T47D (cell line): ENCODE measurements at regions not wholly inside any gene's neighbourhood (a gene's known extent, or its start where the extent isn't known, plus 50 kb on each side); places are given as distances from the start of the nearest gene placed in this dataset.

ENCODE experiments used
- DNase-seq, 2 experiments: peaks; one replicate each; pipeline versions ENCODE4 v3.0.0 to v3.0.0-alpha.2; 2011 to 2012; ENCODE audit warnings: low read depth in 1 of 2, low spot score in 1 of 2
- JUND ChIP-seq: IDR thresholded peaks from 2 replicates; pipeline ENCODE4 v1.6.1; 2012; ENCODE audit warnings: low read depth
- in situ Hi-C: cut with HindIII; loops from 2 replicates; pipeline ENCODE4 v1.10.0; 2016; ENCODE audit warnings: low sequenced_read_pairs, low pct_unique_long_range_greater_than_20kb

- in situ Hi-C loops = no loop called here
- DNase-seq = no peak
- TF ChIP-seq JUND = no peak
Measured at GRCh38 chr3:161748049-161748448, 251.4 kb downstream of the OTOL1 start.

GRCh38 chr3:161754420-161755053 lies 257.9 kb downstream of the OTOL1 start:
- no peak for DNase-seq
- in situ Hi-C loops = no loop called here

GRCh38 chr3:161759444-161759843 lies 262.8 kb downstream of the OTOL1 start:
- DNase-seq = no peak
- in situ Hi-C loops = no loop called here
- TF ChIP-seq JUND = no peak

More at GRCh38 chr3:161754420-161755053, 257.9 kb downstream of the OTOL1 start:
- TF ChIP-seq JUND = no peak

- no peak for DNase-seq
- in situ Hi-C loops = no loop called here
- no peak for TF ChIP-seq JUND
Measured at GRCh38 chr3:161766331-161766730, 269.7 kb downstream of the OTOL1 start.

GRCh38 chr3:161770484-161771386 lies 274.1 kb downstream of the OTOL1 start:
- TF ChIP-seq JUND = no peak
- in situ Hi-C loops = no loop called here

GRCh38 chr3:161781381-161781780 lies 284.8 kb downstream of the OTOL1 start:
- in situ Hi-C loops = no loop called here
- no peak for DNase-seq

More at GRCh38 chr3:161770484-161771386, 274.1 kb downstream of the OTOL1 start:
- DNase-seq = no peak

GRCh38 chr3:161793194-161793930 lies 296.8 kb downstream of the OTOL1 start:
- in situ Hi-C loops = no loop called here

More at GRCh38 chr3:161781381-161781780, 284.8 kb downstream of the OTOL1 start:
- TF ChIP-seq JUND = no peak

GRCh38 chr3:161794551-161794950 lies 297.9 kb downstream of the OTOL1 start:
- no peak for TF ChIP-seq JUND
- DNase-seq = no peak
- in situ Hi-C loops = no loop called here

More at GRCh38 chr3:161793194-161793930, 296.8 kb downstream of the OTOL1 start:
- no peak for TF ChIP-seq JUND
- DNase-seq = no peak

GRCh38 chr3:161796312-161796711 lies 299.7 kb downstream of the OTOL1 start:
- no peak for TF ChIP-seq JUND
- in situ Hi-C loops = no loop called here
- DNase-seq = no peak

GRCh38 chr3:161796780-161797179 lies 300.2 kb downstream of the OTOL1 start:
- no peak for TF ChIP-seq JUND
- no peak for DNase-seq
- in situ Hi-C loops = no loop called here

- in situ Hi-C loops = no loop called here
- no peak for TF ChIP-seq JUND
- DNase-seq = no peak
Measured at GRCh38 chr3:161798016-161798415, 301.4 kb downstream of the OTOL1 start.

GRCh38 chr3:161800985-161801559 lies 304.5 kb downstream of the OTOL1 start:
- DNase-seq = no peak
- in situ Hi-C loops = no loop called here
- no peak for TF ChIP-seq JUND
